Cerebellar cortex (tissue), 1 donor: ENCODE measurements at regions not wholly inside any gene's neighbourhood (a gene's known extent, or its start where the extent isn't known, plus 50 kb on each side); places are given as distances from the start of the nearest gene placed in this dataset.

Experiments used
- DNase-seq: peaks from one replicate; pipeline ENCODE4 v3.0.0-alpha.2; 2015; ENCODE audit warnings: low spot score

- no peak for DNase-seq
Measured at GRCh38 chr5:4725594-4725993, 414.5 kb upstream of the ADAMTS16 start.

- no peak for DNase-seq
Measured at GRCh38 chr5:4730279-4730678, 409.9 kb upstream of the ADAMTS16 start.

GRCh38 chr5:4734348-4734747, 405.8 kb upstream of the ADAMTS16 start:
- DNase-seq = no peak

GRCh38 chr5:4735261-4735660, 404.9 kb upstream of the ADAMTS16 start:
- DNase-seq = no peak

GRCh38 chr5:4737868-4738267, 402.3 kb upstream of the ADAMTS16 start:
- DNase-seq = no peak

GRCh38 chr5:4738298-4738697, 401.8 kb upstream of the ADAMTS16 start:
- DNase-seq = no peak

GRCh38 chr5:4740156-4740555, 400.0 kb upstream of the ADAMTS16 start:
- no peak for DNase-seq

GRCh38 chr5:4758550-4758949, 381.6 kb upstream of the ADAMTS16 start:
- no peak for DNase-seq

GRCh38 chr5:4758996-4759395, 381.1 kb upstream of the ADAMTS16 start:
- DNase-seq = no peak

- no peak for DNase-seq
Measured at GRCh38 chr5:4762316-4762715, 377.8 kb upstream of the ADAMTS16 start.

- no peak for DNase-seq
Measured at GRCh38 chr5:4765411-4765810, 374.7 kb upstream of the ADAMTS16 start.

GRCh38 chr5:4766101-4766500, 374.0 kb upstream of the ADAMTS16 start:
- no peak for DNase-seq

- no peak for DNase-seq
Measured at GRCh38 chr5:4772591-4772990, 367.5 kb upstream of the ADAMTS16 start.

GRCh38 chr5:4773827-4774317, 366.3 kb upstream of the ADAMTS16 start:
- DNase-seq = no peak

- DNase-seq = no peak
Measured at GRCh38 chr5:4777435-4777834, 362.7 kb upstream of the ADAMTS16 start.

GRCh38 chr5:4780633-4781032, 359.5 kb upstream of the ADAMTS16 start:
- DNase-seq = no peak

GRCh38 chr5:4781299-4781698, 358.8 kb upstream of the ADAMTS16 start:
- no peak for DNase-seq

GRCh38 chr5:4785971-4786370, 354.2 kb upstream of the ADAMTS16 start:
- no peak for DNase-seq

GRCh38 chr5:4797445-4797844, 342.7 kb upstream of the ADAMTS16 start:
- no peak for DNase-seq

- no peak for DNase-seq
Measured at GRCh38 chr5:4802044-4802443, 338.1 kb upstream of the ADAMTS16 start.

- no peak for DNase-seq
Measured at GRCh38 chr5:4804691-4805360, 335.3 kb upstream of the ADAMTS16 start.

GRCh38 chr5:4815002-4815401, 325.1 kb upstream of the ADAMTS16 start:
- DNase-seq = no peak

- no peak for DNase-seq
Measured at GRCh38 chr5:4817767-4818166, 322.4 kb upstream of the ADAMTS16 start.

GRCh38 chr5:4831325-4831724, 308.8 kb upstream of the ADAMTS16 start:
- no peak for DNase-seq
